Activated T-cell treated with anti-CD3 and anti-CD28 coated beads, Interleukin-2, amount 50 U/mL, for 4 hours (primary cell): ENCODE measurements at regions not wholly inside any gene's neighbourhood (a gene's known extent, or its start where the extent isn't known, plus 50 kb on each side); places are given as distances from the start of the nearest gene placed in this dataset.

Experiments
- ATAC-seq, 2 donors: fragments of 200-7000 bp; cut with Tn5 transposase; one replicate each; pipeline ENCODE4 v1.10.0; 2021
- DNase-seq: peaks from one replicate; pipeline ENCODE4 v3.0.0-alpha.2; 2020
- H3K27me3 Mint-ChIP-seq: one replicate; pipeline ENCODE4 v1.8.0; 2021; ENCODE audit warnings: low read depth, mixed read lengths
- H3K36me3 Mint-ChIP-seq: one replicate; pipeline ENCODE4 v1.8.0; 2022; ENCODE audit warnings: mixed read lengths; ENCODE audit not compliant: insufficient read depth
- H3K4me1 Mint-ChIP-seq: one replicate; pipeline ENCODE4 v1.8.0; 2021; ENCODE audit warnings: low read depth, mixed read lengths
- H3K4me3 Mint-ChIP-seq: one replicate; pipeline ENCODE4 v1.8.0; 2021; ENCODE audit warnings: mild to moderate bottlenecking, moderate library complexity, mixed read lengths
- H3K9me3 Mint-ChIP-seq: one replicate; pipeline ENCODE4 v1.8.0; 2021; ENCODE audit warnings: mixed read lengths

- Mint-ChIP-seq H3K27me3 (no peaks in the 10 kb centered on the region), H3K4me1 (peaks cover 6% of the 10 kb centered on the region), H3K4me3 (no peak overlapping the region), H3K9me3 (peaks cover 37% of the 10 kb centered on the region), H3K36me3 (peaks cover 15% of the 10 kb centered on the region)
- DNase-seq (no peak), ATAC-seq (peak; percentile 86 to 91)
Measured at GRCh38 chr9:3578786-3579185, 53.0 kb upstream of the RFX3 start.

DNA sequence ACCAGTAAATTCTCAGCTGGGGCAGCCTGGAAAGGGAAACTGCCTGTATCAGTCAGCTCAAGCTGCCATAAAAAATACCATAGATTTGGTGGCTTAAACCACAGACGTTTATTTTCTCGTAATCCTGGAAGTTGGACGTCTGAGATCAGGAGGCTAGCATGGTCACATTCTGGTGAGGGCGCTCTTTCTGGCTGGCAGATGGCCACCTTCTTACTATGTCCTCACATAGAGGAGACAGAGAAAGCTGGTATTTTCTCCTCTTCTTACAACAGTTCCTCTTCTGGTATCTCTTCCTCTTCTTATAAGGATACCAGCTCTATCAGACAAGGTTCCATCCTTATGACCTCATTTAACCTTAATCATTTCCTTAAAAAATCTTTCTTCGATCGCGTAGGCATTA lies 50.5 kb upstream of the RFX3 start:
- H3K36me3 Mint-ChIP-seq, result peaks cover 15% of the 10 kb centered on the region
- peaks cover 16% of the 10 kb centered on the region for H3K9me3 Mint-ChIP-seq
- DNase-seq (no peak), ATAC-seq (no peak)
- H3K4me1 Mint-ChIP-seq, result peaks cover 6% of the 10 kb centered on the region
- H3K27me3 Mint-ChIP-seq, result no peaks in the 10 kb centered on the region
- no peak overlapping the region for H3K4me3 Mint-ChIP-seq

- no peak for DNase-seq
- Mint-ChIP-seq H3K4me1 (peaks cover 6% of the 10 kb centered on the region), H3K27me3 (no peaks in the 10 kb centered on the region), H3K4me3 (no peak overlapping the region), H3K36me3 (peaks cover 15% of the 10 kb centered on the region), H3K9me3 (peaks cover 12% of the 10 kb centered on the region)
- ATAC-seq, result no peak
Measured at GRCh38 chr9:3575821-3576220, 50.0 kb upstream of the RFX3 start.
